Dermis microvascular lymphatic vessel endothelial cell (primary cell): ENCODE measurements at regions not wholly inside any gene's neighbourhood (a gene's known extent, or its start where the extent isn't known, plus 50 kb on each side); places are given as distances from the start of the nearest gene placed in this dataset.
"Not testable (repeated sequence)": the region's sequence is repeated elsewhere in the genome, so short reads cannot be mapped to it uniquely, and the experiment has no call there.

Experiments
- DNase-seq, 2 donors: peaks; one replicate each; pipeline versions ENCODE4 v3.0.0 to v3.0.0-alpha.2; 2010; ENCODE audit warnings: low read depth in 2 of 2

DNA sequence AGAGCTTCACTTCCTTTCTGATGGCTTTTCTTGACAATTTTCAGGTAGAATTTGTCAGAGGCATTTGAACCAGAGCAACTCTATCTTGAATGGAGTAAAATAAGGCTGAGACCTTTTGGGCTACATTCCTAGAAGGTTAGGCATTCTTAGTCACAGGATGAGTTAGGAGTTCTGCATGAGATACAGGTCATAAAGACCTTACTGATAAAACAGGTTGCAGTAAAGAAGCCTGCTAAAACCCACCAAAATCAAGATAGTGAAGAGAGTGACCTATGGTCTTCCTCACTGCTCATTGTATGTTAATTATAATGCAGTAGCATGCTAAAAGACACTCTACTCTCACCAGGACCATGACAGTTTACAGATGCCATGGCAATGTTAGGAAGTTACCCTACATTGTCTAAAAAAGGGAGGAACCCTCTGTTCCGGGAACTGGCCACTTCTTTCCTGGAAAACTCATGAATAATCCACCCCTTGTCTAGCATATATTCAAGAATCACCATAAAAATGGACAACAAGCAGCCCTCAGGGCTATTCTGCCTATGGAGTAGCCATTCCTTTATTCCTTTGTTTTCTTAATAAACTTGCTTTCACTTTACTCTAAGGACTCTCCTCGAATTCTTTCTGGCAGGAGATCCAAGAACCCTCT lies 1519.7 kb upstream of the TENM4 start:
- no peak for DNase-seq

DNA sequence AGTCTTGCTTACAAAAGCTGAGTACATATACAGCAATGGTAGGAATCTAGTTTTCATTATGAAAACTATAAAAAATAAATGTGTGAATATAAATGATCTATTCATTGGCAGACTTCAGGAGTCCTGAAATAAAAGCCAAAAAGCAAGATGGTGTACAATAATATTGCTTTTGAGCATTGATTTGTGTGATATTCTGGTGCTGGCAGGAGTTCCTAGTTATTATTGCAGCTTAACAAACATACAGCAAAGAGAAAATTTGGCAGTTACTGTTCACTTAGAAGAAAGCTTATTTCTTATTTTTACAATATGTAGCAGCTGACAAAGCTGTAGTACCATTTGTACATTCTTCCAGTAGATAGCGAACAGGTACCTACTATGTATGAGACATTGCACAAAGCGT lies 1518.9 kb upstream of the TENM4 start:
- no peak for DNase-seq

DNA sequence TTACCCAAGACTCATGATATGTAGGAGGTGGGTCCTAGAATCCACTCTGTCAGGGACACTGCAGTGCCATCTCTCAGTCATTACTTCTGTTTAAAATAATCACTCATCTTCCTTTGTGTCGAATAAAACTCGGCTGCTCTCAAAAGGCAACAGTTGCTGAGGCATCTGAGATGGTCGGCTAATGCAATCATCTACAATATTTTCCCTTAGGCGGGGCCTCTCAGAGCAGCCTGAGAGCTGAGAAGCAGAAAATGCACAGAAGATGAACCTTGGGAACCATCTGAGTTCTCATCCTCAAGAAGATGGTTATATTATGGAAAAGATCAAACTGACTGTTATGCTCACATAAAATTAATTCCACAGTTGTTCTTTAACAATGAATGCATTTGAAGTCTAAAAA lies 1518.2 kb upstream of the TENM4 start:
- DNase-seq: no peak

GRCh38 chr11:80958361-80958760 lies 1517.5 kb upstream of the TENM4 start:
- DNase-seq: no peak

DNA sequence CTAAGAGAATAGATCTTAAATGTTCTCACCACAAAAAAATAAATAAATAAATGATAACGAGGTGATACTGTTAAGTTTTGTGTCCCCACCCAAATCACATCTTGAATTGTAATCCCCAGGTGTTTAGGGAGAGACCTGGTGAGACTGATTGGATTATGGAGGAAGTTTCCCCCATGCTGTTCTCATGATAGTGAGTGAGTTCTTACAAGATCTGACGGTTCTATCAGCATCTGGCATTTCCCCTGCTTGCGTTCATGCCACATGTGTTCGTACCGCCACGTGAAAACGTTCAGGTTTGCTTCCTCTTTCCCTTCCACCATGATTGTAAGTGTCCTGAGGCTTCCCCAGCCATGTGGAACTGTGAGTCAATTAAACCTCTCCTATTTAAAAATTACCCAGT lies 1514.8 kb upstream of the TENM4 start:
- DNase-seq: no peak

GRCh38 chr11:80948781-80949180 lies 1508.0 kb upstream of the TENM4 start:
- DNase-seq: no peak

- no peak for DNase-seq
Observed at GRCh38 chr11:80944758-80945157, 1503.9 kb upstream of the TENM4 start.

GRCh38 chr11:80943226-80943625 lies 1502.4 kb upstream of the TENM4 start:
- no peak for DNase-seq

DNA sequence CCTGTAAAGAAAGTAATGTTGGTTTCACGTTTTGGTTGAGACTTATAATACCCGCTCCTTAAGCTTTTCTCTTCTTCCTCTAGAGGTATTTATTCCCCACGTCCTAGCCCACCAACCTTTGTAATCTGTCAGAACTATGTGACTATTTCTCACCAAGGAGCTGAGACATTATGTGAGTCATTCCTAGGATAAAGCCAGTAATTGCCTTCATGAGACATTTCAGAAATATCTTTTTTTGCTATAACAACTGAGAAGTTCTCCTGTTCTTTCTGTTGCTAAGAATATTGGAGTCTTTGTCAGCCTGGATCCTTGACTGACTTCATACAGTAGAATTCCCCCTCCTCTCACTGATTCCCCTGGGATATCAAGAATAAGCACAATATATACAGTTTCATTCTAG lies 1497.0 kb upstream of the TENM4 start:
- no peak for DNase-seq

DNA sequence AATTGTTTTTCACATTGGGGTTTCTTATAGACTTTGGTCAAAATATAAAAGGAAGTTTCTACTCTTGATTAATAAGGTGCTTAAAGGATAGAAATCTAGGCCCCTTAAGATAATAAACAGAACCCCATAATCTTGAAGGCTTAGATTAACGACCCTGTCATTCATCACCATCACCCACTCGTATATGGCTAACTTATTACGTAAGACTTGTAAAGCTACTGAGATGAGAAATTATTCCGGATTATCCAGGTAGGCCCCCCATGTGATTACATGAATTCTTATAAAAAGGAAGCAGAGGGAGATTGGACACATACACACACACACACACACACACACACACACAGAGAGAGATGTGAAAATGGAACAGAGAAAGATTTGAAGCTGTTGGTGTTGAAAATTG lies 1489.2 kb upstream of the TENM4 start:
- DNase-seq: no peak

DNA sequence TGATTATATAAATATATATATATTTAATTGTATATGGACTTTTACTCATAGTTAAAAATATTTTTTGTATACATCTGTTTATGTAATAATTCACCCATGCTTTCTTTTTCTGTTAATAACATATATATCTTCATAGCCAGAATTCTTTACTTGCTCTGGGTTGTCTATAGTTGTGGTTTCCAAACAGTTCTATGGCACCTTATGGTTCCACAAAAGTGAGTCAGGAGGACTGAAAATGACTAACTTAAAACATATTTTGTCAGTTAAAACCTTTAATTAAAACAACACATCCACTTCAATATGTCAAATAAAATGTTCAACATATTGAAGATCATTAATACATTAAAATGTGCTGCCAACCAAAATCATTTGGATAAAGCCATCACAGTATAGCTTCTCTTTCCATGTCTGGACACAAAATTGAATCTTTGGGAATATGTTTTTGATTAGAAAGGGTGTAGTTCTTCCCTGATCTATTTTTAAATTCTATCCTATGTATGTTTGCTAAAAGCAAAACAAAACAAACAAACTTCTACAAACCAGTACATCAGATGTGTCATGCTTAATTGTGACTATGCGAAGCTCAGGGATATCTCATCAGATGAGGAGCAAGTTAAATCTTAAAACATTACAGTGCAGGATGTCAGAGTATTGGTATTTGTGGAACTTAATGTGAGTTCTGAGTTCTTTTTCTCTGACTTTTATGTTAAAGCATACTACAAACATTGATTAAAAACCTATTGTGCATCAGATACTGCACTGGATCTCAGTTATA lies 1488.4 kb upstream of the TENM4 start:
- no peak for DNase-seq

GRCh38 chr11:80925321-80925720 lies 1484.5 kb upstream of the TENM4 start:
- DNase-seq: no peak

- not testable (repeated sequence) for DNase-seq
Observed at GRCh38 chr11:80921310-80921709, 1480.5 kb upstream of the TENM4 start.

GRCh38 chr11:80916173-80916798 lies 1475.5 kb upstream of the TENM4 start:
- no peak for DNase-seq

DNA sequence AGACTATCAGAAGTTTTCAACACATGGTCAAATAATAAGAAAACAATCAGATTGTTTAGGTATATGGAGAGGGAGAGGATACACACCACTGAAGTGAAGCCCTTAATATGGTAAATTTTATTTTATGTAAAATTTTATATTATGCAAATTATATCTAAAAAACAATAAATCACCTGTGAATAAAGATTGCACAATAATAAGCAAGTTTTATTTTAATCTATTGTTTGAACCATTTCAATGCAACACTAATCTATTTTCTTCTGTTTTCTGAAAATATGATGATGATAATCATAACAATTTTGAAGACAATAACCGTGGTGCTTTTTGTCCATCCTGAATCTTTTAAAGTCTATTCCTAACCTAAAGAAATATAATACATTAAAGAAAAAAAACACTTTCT lies 1473.5 kb upstream of the TENM4 start:
- no peak for DNase-seq

- no peak for DNase-seq
Observed at GRCh38 chr11:80911666-80912065, 1470.8 kb upstream of the TENM4 start.

DNA sequence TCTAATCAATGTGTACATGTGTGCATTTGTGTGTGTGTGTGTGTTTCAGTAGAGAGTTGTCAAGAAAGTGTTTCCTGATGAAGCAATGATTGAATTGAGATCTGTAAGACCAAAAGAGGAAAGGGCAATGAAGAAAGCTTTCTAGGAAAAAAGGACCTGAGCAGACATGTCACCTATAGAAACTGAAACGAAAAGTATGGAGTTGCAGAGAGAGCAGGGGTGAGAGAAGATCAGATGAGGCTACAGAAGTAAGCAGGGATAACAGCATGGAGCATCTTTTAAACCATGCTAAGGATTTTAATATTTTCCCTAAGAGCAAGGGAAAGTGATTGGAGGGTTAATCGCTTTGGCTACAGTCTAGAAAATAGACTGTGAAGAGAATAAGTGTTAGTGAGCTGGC lies 1459.4 kb upstream of the TENM4 start:
- DNase-seq: no peak

DNA sequence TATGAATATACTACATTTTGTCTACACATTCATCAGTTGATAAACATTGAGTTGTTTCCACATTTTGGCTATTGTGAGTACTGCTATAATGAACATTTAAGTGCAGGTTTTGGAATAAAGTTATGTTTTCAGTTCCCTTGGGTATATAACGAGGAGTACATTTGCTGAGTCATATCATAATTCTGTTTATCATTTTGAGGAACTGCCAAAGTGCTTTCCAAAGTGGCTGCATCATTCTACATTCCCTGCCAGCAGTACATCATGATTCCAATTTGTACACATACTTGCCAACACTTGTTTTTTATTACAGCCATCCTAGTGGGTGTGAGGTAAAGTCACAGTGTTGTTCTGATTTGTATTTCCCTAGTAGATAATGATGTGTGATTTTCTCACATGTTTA lies 1458.6 kb upstream of the TENM4 start:
- no peak for DNase-seq

DNA sequence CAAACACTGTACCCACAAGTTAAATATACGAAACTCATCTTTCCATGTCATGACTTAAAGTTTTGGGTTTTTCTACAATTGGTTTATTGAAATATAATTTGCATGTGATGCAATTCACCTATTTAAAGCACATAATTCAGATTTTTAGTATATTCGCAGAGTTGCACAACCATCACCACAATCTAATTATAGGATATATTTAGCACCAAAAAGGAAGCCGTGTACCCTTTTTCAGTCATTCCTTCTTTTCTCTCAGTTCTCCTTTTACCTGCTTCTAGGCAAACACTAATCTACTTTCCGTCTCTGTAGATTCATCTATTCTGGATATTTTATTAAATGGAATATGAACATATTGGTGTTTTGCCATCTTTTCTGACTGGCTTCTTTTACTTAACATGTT lies 1458.1 kb upstream of the TENM4 start:
- no peak for DNase-seq

DNA sequence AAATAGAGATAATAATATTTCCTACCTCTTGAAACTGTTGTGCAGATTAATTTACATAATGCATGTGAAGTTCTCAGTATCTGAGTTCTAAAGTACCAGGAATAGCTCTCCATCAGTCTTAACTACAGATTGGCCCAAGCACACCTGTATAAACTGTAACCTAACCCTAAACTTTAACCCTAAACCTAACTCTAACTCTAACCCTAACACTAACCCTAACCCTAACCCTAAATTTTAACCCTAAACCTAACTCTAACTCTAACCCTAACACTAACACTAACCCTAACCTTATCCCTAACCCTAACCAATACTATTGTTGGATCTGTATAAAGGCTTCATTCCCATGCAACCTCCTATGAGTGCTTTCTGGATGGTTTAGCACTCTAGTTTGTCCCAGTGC lies 1445.9 kb upstream of the TENM4 start:
- DNase-seq: no peak

DNA sequence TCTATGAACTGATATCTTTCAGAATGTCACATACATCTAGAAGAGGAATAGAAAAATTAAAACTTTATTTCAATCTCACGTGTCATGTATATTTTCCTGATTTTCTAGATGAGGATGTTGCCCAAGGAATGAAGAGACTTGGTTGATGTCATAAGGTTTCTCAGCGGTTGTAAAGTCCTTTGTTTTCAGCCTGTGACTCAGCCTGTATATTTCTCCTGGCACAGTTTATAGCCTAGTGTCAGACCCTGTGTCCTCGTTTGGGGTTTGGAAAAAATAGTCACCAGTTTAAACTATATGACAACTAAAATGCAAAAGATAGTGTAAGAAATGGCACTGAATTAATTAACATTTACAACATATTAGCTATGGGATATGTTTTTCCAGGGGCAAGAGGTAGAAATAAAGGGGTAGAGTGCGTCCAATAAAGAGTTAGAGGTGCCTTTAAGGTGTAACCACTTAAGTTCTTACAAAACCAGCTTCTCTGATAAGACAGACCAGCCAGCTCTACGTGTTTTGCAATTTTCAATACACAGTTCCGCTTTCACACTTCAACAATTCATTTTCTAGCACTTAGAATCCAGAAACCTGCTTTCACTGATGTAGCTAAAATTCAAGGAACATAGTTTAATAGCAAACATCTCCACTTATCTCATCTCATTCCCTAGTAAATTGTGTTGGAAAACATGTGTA lies 1432.6 kb upstream of the TENM4 start:
- peak in 1 of 2 donors; percentile 59 for DNase-seq

DNA sequence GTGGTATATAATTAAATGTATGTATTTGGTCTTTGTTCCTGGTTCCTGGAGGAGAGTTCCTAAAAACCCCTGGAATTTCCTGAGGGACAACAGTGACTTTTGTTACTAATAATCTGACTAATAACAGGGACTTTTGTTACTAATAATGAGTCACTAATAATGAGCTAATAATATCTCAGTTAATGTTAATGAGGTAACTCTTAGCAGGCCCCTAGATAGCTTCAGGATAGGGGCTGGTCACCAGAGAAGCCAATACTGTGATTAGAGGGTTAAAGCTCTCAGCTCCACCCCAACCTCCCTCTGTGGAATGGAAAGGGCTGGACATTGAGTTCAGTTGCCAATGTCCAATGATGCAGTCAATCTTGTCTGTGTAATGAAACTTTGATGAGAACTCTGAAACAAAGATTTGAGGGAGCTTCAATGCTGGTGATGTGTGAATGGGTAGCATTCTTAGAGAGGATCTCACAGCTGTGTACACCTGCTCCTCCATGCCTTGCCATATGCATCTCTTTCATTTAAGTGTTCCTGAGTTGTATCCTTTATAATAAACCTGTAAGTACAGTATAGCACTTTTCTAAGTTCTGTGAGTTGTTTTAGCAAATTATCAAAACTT lies 1431.4 kb upstream of the TENM4 start:
- DNase-seq: no peak
